ENCODE measurements at regions not wholly inside any gene's neighbourhood (a gene's known extent, or its start where the extent isn't known, plus 50 kb on each side); places are given as distances from the start of the nearest gene placed in this dataset.

GRCh38 chr22:49076300-49077035 is 751.2 kb downstream of the BRD1 start:
- H3K27me3 ChIP-seq (ENCODE audit: low read depth, low read length) = no peaks in the 10 kb centered on the region

GRCh38 chr22:49075150-49075549 is 752.5 kb downstream of the BRD1 start:
- no peaks in the 10 kb centered on the region for H3K27me3 ChIP-seq (ENCODE audit: low read depth, low read length)
- H3K27ac ChIP-seq (ENCODE audit: low read length) = no peak overlapping the region
- no peaks in the 10 kb centered on the region for H3K36me3 ChIP-seq (ENCODE audit: control insufficient read depth in 1 of 2, insufficient read depth in 2 of 2, low read length in 2 of 2)
- no peaks in the 10 kb centered on the region for H3K4me1 ChIP-seq (ENCODE audit: control insufficient read depth in 1 of 2, insufficient read depth in 2 of 2, low read length in 2 of 2)
- no peaks in the 10 kb centered on the region for H3K9me3 ChIP-seq (ENCODE audit: control insufficient read depth in 1 of 2, low read length in 2 of 2)
- H3K4me3 ChIP-seq (ENCODE audit: low read depth in 1 of 2, low read length in 2 of 2) = no peak overlapping the region

More at GRCh38 chr22:49076300-49077035, 751.2 kb downstream of the BRD1 start:
- H3K36me3 ChIP-seq (ENCODE audit: control insufficient read depth in 1 of 2, insufficient read depth in 2 of 2, low read length in 2 of 2) = no peaks in the 10 kb centered on the region
- no peak overlapping the region for H3K27ac ChIP-seq (ENCODE audit: low read length)
- H3K4me1 ChIP-seq (ENCODE audit: control insufficient read depth in 1 of 2, insufficient read depth in 2 of 2, low read length in 2 of 2) = no peaks in the 10 kb centered on the region
- H3K9me3 ChIP-seq (ENCODE audit: control insufficient read depth in 1 of 2, low read length in 2 of 2) = no peaks in the 10 kb centered on the region
- H3K4me3 ChIP-seq (ENCODE audit: low read depth in 1 of 2, low read length in 2 of 2) = no peak overlapping the region

GRCh38 chr22:49073873-49074417 is 753.7 kb downstream of the BRD1 start:
- Histone ChIP-seq H3K27me3 (ENCODE audit: low read depth, low read length) (no peaks in the 10 kb centered on the region), H3K27ac (ENCODE audit: low read length) (no peak overlapping the region), H3K36me3 (ENCODE audit: control insufficient read depth in 1 of 2, insufficient read depth in 2 of 2, low read length in 2 of 2) (no peaks in the 10 kb centered on the region)

GRCh38 chr22:49072996-49073645 is 754.6 kb downstream of the BRD1 start:
- Histone ChIP-seq H3K4me3 (ENCODE audit: low read depth in 1 of 2, low read length in 2 of 2) (no peak overlapping the region), H3K27me3 (ENCODE audit: low read depth, low read length) (no peaks in the 10 kb centered on the region), H3K27ac (ENCODE audit: low read length) (no peak overlapping the region), H3K9me3 (ENCODE audit: control insufficient read depth in 1 of 2, low read length in 2 of 2) (no peaks in the 10 kb centered on the region), H3K4me1 (ENCODE audit: control insufficient read depth in 1 of 2, insufficient read depth in 2 of 2, low read length in 2 of 2) (no peaks in the 10 kb centered on the region), H3K36me3 (ENCODE audit: control insufficient read depth in 1 of 2, insufficient read depth in 2 of 2, low read length in 2 of 2) (no peaks in the 10 kb centered on the region)

More at GRCh38 chr22:49073873-49074417, 753.7 kb downstream of the BRD1 start:
- no peaks in the 10 kb centered on the region for H3K9me3 ChIP-seq (ENCODE audit: control insufficient read depth in 1 of 2, low read length in 2 of 2)
- H3K4me1 ChIP-seq (ENCODE audit: control insufficient read depth in 1 of 2, insufficient read depth in 2 of 2, low read length in 2 of 2) = no peaks in the 10 kb centered on the region
- no peak overlapping the region for H3K4me3 ChIP-seq (ENCODE audit: low read depth in 1 of 2, low read length in 2 of 2)

- H3K9me3 ChIP-seq (ENCODE audit: control insufficient read depth in 1 of 2, low read length in 2 of 2) = no peaks in the 10 kb centered on the region
- no peak overlapping the region for H3K27ac ChIP-seq (ENCODE audit: low read length)
- H3K4me1 ChIP-seq (ENCODE audit: control insufficient read depth in 1 of 2, insufficient read depth in 2 of 2, low read length in 2 of 2) = no peaks in the 10 kb centered on the region
- H3K27me3 ChIP-seq (ENCODE audit: low read depth, low read length) = no peaks in the 10 kb centered on the region
- H3K4me3 ChIP-seq (ENCODE audit: low read depth in 1 of 2, low read length in 2 of 2) = no peak overlapping the region
- no peaks in the 10 kb centered on the region for H3K36me3 ChIP-seq (ENCODE audit: control insufficient read depth in 1 of 2, insufficient read depth in 2 of 2, low read length in 2 of 2)
These were observed 757.2 kb downstream of the BRD1 start for GRCh38 chr22:49070501-49070900.

- H3K4me1 ChIP-seq (ENCODE audit: control insufficient read depth in 1 of 2, insufficient read depth in 2 of 2, low read length in 2 of 2) = no peaks in the 10 kb centered on the region
- no peak overlapping the region for H3K4me3 ChIP-seq (ENCODE audit: low read depth in 1 of 2, low read length in 2 of 2)
- H3K36me3 ChIP-seq (ENCODE audit: control insufficient read depth in 1 of 2, insufficient read depth in 2 of 2, low read length in 2 of 2) = no peaks in the 10 kb centered on the region
- no peaks in the 10 kb centered on the region for H3K27me3 ChIP-seq (ENCODE audit: low read depth, low read length)
- H3K9me3 ChIP-seq (ENCODE audit: control insufficient read depth in 1 of 2, low read length in 2 of 2) = no peaks in the 10 kb centered on the region
- H3K27ac ChIP-seq (ENCODE audit: low read length) = no peak overlapping the region
These were observed 758.7 kb downstream of the BRD1 start for GRCh38 chr22:49068861-49069500.

- H3K4me1 ChIP-seq (ENCODE audit: control insufficient read depth in 1 of 2, insufficient read depth in 2 of 2, low read length in 2 of 2) = no peaks in the 10 kb centered on the region
- H3K4me3 ChIP-seq (ENCODE audit: low read depth in 1 of 2, low read length in 2 of 2) = no peak overlapping the region
- H3K27me3 ChIP-seq (ENCODE audit: low read depth, low read length) = no peaks in the 10 kb centered on the region
- H3K9me3 ChIP-seq (ENCODE audit: control insufficient read depth in 1 of 2, low read length in 2 of 2) = no peaks in the 10 kb centered on the region
- H3K27ac ChIP-seq (ENCODE audit: low read length) = no peak overlapping the region
- H3K36me3 ChIP-seq (ENCODE audit: control insufficient read depth in 1 of 2, insufficient read depth in 2 of 2, low read length in 2 of 2) = no peaks in the 10 kb centered on the region
These were observed 760.2 kb downstream of the BRD1 start for GRCh38 chr22:49067504-49067903.

- Histone ChIP-seq H3K9me3 (ENCODE audit: control insufficient read depth in 1 of 2, low read length in 2 of 2) (no peaks in the 10 kb centered on the region), H3K4me1 (ENCODE audit: control insufficient read depth in 1 of 2, insufficient read depth in 2 of 2, low read length in 2 of 2) (no peaks in the 10 kb centered on the region), H3K36me3 (ENCODE audit: control insufficient read depth in 1 of 2, insufficient read depth in 2 of 2, low read length in 2 of 2) (no peaks in the 10 kb centered on the region), H3K4me3 (ENCODE audit: low read depth in 1 of 2, low read length in 2 of 2) (no peak overlapping the region), H3K27me3 (ENCODE audit: low read depth, low read length) (no peaks in the 10 kb centered on the region), H3K27ac (ENCODE audit: low read length) (no peak overlapping the region)
These were observed 761.1 kb downstream of the BRD1 start for GRCh38 chr22:49066619-49067018.

- Histone ChIP-seq H3K27me3 (ENCODE audit: low read depth, low read length) (no peaks in the 10 kb centered on the region), H3K4me1 (ENCODE audit: control insufficient read depth in 1 of 2, insufficient read depth in 2 of 2, low read length in 2 of 2) (no peaks in the 10 kb centered on the region), H3K9me3 (ENCODE audit: control insufficient read depth in 1 of 2, low read length in 2 of 2) (no peaks in the 10 kb centered on the region), H3K27ac (ENCODE audit: low read length) (no peak overlapping the region), H3K4me3 (ENCODE audit: low read depth in 1 of 2, low read length in 2 of 2) (no peak overlapping the region), H3K36me3 (ENCODE audit: control insufficient read depth in 1 of 2, insufficient read depth in 2 of 2, low read length in 2 of 2) (no peaks in the 10 kb centered on the region)
These were observed 762.8 kb downstream of the BRD1 start for GRCh38 chr22:49064836-49065235.

GRCh38 chr22:49063545-49063890 is 764.2 kb downstream of the BRD1 start:
- H3K9me3 ChIP-seq (ENCODE audit: control insufficient read depth in 1 of 2, low read length in 2 of 2) = no peaks in the 10 kb centered on the region
- no peak overlapping the region for H3K4me3 ChIP-seq (ENCODE audit: low read depth in 1 of 2, low read length in 2 of 2)
- H3K36me3 ChIP-seq (ENCODE audit: control insufficient read depth in 1 of 2, insufficient read depth in 2 of 2, low read length in 2 of 2) = no peaks in the 10 kb centered on the region

GRCh38 chr22:49062802-49063544 is 764.7 kb downstream of the BRD1 start:
- no peaks in the 10 kb centered on the region for H3K4me1 ChIP-seq (ENCODE audit: control insufficient read depth in 1 of 2, insufficient read depth in 2 of 2, low read length in 2 of 2)
- H3K27me3 ChIP-seq (ENCODE audit: low read depth, low read length) = no peaks in the 10 kb centered on the region
- no peak overlapping the region for H3K4me3 ChIP-seq (ENCODE audit: low read depth in 1 of 2, low read length in 2 of 2)
- H3K9me3 ChIP-seq (ENCODE audit: control insufficient read depth in 1 of 2, low read length in 2 of 2) = no peaks in the 10 kb centered on the region
- no peaks in the 10 kb centered on the region for H3K36me3 ChIP-seq (ENCODE audit: control insufficient read depth in 1 of 2, insufficient read depth in 2 of 2, low read length in 2 of 2)
- no peak overlapping the region for H3K27ac ChIP-seq (ENCODE audit: low read length)

More at GRCh38 chr22:49063545-49063890, 764.2 kb downstream of the BRD1 start:
- Histone ChIP-seq H3K27me3 (ENCODE audit: low read depth, low read length) (no peaks in the 10 kb centered on the region), H3K27ac (ENCODE audit: low read length) (no peak overlapping the region), H3K4me1 (ENCODE audit: control insufficient read depth in 1 of 2, insufficient read depth in 2 of 2, low read length in 2 of 2) (no peaks in the 10 kb centered on the region)

Measured in muscle layer of duodenum (tissue), 2 donors.